K562 (cell line): ENCODE measurements at regions not wholly inside any gene's neighbourhood (a gene's known extent, or its start where the extent isn't known, plus 50 kb on each side); places are given as distances from the start of the nearest gene placed in this dataset.

Experiments used
- BHLHE40 ChIP-seq: IDR thresholded peaks from 2 replicates; pipeline ENCODE4 v1.6.1; 2011; ENCODE audit warnings: low read length, improper control_type of control experiment
- CBFA2T2 ChIP-seq: fragments of 450-650 bp; conservative IDR thresholded peaks from 2 replicates; pipeline ENCODE4 v1.6.1; 2017; ENCODE audit warnings: mild to moderate bottlenecking
- CBFA2T3 ChIP-seq: fragments of 450-650 bp; IDR thresholded peaks from 2 replicates; pipeline ENCODE4 v1.6.1; 2017
- DIDO1 ChIP-seq: fragments of 450-650 bp; IDR thresholded peaks from 2 replicates; pipeline ENCODE4 v1.6.1; 2016; ENCODE audit warnings: low read depth, missing biosample characterization, missing genetic modification characterization
- KLF10 ChIP-seq: fragments of 250-450 bp; sonication (Bioruptor Pico); IDR thresholded peaks from 2 replicates; pipeline ENCODE4 v1.6.1; 2021; ENCODE audit warnings: matching md5 sums
- MAZ ChIP-seq, 2 experiments: fragments of 450-650 bp in 1 of 2; sonication (generic) in 1 of 2; formaldehyde crosslinking; IDR thresholded peaks in 1 of 2; conservative IDR thresholded peaks in 1 of 2; 2 replicates each; pipeline versions ENCODE4 v1.4.0 to v1.5.0; 2020; ENCODE audit warnings: mild to moderate bottlenecking in 1 of 2, missing genetic modification reagents in 1 of 2
- PHF21A ChIP-seq: fragments of 450-650 bp; IDR thresholded peaks from 2 replicates; pipeline ENCODE4 v1.6.1; 2017; ENCODE audit warnings: low read depth, borderline replicate concordance
- TRIM24 ChIP-seq, 2 experiments: fragments of 450-650 bp; IDR thresholded peaks; 2 replicates each; pipeline ENCODE4 v1.6.1; 2016
- TF ChIP-seq, protein P1 (sequence below), 2 experiments: fragments of 450-650 bp in 1 of 2; sonication (generic) in 1 of 2; formaldehyde crosslinking in 1 of 2; IDR thresholded peaks; 2 replicates each; pipeline versions ENCODE4 v1.7.1 to v1.9.0; 2016 to 2022; ENCODE audit warnings: inconsistent platforms in 1 of 2, mild to moderate bottlenecking in 1 of 2, missing genetic modification reagents in 1 of 2
- TF ChIP-seq, protein P2 (sequence below): IDR thresholded peaks from 2 replicates; pipeline ENCODE4 v1.6.1; 2014; ENCODE audit warnings: antibody characterized with exemption
- TF ChIP-seq, protein P3 (sequence below), 2 experiments: IDR thresholded peaks; 2 replicates each; pipeline ENCODE4 v1.6.1; 2011; ENCODE audit warnings: borderline replicate concordance in 1 of 2, control low read depth in 1 of 2, low read depth in 1 of 2, low read length in 1 of 2, mild to moderate bottlenecking in 1 of 2, mixed read lengths in 1 of 2, moderate library complexity in 1 of 2; ENCODE audit not compliant: insufficient read depth in 1 of 2, insufficient read length in 1 of 2, poor library complexity in 1 of 2, severe bottlenecking in 1 of 2; ENCODE audit errors: extremely low read depth in 1 of 2
- TF ChIP-seq, protein P4 (sequence below): fragments of 450-650 bp; IDR thresholded peaks from 2 replicates; pipeline ENCODE4 v1.6.1; 2016; ENCODE audit warnings: antibody characterized with exemption

DNA sequence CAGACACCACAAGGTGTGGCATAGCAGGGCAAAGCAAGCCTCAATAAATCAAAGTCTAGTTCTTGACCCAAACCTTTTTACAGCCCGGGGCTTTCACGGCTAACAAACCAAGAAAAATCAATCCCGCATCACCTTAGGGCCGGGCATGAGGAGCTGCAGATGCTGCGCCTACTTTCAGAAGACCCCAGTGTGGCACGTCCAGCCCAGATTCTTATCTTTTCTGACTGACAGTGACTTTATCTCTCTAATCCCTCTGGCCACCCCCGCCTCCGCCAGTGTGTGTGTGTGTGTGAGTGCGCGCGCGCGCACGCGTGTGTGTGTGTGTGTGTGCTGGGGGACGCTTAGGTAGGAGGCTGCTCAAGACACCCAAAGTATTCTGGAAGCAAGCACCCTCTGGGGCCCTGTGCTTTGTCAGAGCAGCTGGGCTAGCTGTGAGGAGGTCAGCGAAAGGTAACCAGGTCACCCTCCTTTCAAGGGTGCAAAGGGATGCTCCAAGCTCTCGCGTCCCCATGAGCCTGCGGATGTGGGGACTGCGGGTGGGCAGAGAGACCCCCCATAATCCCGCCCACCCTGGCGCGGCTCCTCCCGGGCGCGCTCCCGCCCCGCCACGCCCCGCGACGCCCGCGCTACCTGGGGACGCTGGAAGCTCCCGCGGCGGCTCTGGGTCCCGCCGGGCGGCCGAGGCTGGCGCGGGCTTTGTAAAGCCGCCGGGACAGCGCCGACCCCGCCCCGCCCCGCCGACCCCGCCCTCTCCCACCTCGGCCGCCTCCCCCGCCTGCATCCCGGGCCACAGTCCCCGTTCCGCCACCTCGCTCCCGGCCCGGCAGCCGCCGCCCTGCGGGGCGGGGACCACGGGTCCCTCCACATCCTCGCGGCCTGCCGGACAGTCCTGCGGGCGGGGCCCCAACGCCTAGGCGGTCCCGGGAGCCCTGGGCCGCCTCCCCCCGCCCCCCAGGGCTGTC, 57.1 kb upstream of the RHOBTB1 start (continued):
- TF ChIP-seq, protein P1, sequence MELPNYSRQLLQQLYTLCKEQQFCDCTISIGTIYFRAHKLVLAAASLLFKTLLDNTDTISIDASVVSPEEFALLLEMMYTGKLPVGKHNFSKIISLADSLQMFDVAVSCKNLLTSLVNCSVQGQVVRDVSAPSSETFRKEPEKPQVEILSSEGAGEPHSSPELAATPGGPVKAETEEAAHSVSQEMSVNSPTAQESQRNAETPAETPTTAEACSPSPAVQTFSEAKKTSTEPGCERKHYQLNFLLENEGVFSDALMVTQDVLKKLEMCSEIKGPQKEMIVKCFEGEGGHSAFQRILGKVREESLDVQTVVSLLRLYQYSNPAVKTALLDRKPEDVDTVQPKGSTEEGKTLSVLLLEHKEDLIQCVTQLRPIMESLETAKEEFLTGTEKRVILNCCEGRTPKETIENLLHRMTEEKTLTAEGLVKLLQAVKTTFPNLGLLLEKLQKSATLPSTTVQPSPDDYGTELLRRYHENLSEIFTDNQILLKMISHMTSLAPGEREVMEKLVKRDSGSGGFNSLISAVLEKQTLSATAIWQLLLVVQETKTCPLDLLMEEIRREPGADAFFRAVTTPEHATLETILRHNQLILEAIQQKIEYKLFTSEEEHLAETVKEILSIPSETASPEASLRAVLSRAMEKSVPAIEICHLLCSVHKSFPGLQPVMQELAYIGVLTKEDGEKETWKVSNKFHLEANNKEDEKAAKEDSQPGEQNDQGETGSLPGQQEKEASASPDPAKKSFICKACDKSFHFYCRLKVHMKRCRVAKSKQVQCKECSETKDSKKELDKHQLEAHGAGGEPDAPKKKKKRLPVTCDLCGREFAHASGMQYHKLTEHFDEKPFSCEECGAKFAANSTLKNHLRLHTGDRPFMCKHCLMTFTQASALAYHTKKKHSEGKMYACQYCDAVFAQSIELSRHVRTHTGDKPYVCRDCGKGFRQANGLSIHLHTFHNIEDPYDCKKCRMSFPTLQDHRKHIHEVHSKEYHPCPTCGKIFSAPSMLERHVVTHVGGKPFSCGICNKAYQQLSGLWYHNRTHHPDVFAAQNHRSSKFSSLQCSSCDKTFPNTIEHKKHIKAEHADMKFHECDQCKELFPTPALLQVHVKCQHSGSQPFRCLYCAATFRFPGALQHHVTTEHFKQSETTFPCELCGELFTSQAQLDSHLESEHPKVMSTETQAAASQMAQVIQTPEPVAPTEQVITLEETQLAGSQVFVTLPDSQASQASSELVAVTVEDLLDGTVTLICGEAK (IDR thresholded peaks at IDR 0.05), result peak; percentile 15; the same call in 1 of the 2 replicates
- TF ChIP-seq, protein P1 (CRISPR knock-in tag; IDR thresholded peaks at IDR 0.05), result no peak
- TF ChIP-seq, protein P2, sequence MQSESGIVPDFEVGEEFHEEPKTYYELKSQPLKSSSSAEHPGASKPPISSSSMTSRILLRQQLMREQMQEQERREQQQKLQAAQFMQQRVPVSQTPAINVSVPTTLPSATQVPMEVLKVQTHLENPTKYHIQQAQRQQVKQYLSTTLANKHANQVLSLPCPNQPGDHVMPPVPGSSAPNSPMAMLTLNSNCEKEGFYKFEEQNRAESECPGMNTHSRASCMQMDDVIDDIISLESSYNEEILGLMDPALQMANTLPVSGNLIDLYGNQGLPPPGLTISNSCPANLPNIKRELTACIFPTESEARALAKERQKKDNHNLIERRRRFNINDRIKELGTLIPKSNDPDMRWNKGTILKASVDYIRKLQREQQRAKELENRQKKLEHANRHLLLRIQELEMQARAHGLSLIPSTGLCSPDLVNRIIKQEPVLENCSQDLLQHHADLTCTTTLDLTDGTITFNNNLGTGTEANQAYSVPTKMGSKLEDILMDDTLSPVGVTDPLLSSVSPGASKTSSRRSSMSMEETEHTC, result no peak
- TF ChIP-seq, protein P3, sequence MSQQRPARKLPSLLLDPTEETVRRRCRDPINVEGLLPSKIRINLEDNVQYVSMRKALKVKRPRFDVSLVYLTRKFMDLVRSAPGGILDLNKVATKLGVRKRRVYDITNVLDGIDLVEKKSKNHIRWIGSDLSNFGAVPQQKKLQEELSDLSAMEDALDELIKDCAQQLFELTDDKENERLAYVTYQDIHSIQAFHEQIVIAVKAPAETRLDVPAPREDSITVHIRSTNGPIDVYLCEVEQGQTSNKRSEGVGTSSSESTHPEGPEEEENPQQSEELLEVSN (IDR thresholded peaks at IDR 0.05; ENCODE audit: borderline replicate concordance in 1 of 2, extremely low read depth in 1 of 2, insufficient read depth in 1 of 2, insufficient read length in 1 of 2, low read depth in 1 of 2, low read length in 1 of 2, poor library complexity in 1 of 2, severe bottlenecking in 1 of 2), result peak in 1 of 2 experiments; percentile 44
- TF ChIP-seq BHLHE40, result 0 out of 2 replicates have a peak, but pooled peaks have one; percentile 41
- peak; percentile 43 for TF ChIP-seq CBFA2T3
- TF ChIP-seq MAZ (CRISPR knock-in tag; conservative IDR thresholded peaks at IDR 0.05 in 1 of 2, IDR thresholded peaks at IDR 0.05 in 1 of 2), result 0 out of 4 replicates have a peak, but pooled peaks of 1 of the 2 experiments have one; percentile 31
- TF ChIP-seq TRIM24 (IDR thresholded peaks at IDR 0.05), result 0 out of 4 replicates have a peak, but pooled peaks of 1 of the 2 experiments have one; percentile 15
- TF ChIP-seq KLF10, result no peak
- peak; percentile 2; the same call in 1 of the 2 replicates for TF ChIP-seq CBFA2T2
- peak; percentile 41; the same call in 1 of the 2 replicates for TF ChIP-seq PHF21A
- TF ChIP-seq DIDO1 (tag), result 0 out of 2 replicates have a peak, but pooled peaks have one; percentile 36
- TF ChIP-seq, protein P4, sequence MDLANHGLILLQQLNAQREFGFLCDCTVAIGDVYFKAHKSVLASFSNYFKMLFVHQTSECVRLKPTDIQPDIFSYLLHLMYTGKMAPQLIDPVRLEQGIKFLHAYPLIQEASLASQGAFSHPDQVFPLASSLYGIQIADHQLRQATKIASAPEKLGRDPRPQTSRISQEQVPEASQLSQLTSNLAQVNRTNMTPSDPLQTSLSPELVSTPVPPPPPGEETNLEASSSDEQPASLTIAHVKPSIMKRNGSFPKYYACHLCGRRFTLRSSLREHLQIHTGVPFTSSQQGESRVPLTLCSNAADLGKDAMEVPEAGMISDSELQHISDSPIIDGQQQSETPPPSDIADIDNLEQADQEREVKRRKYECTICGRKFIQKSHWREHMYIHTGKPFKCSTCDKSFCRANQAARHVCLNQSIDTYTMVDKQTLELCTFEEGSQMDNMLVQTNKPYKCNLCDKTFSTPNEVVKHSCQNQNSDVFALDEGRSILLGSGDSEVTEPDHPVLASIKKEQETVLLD, result peak; percentile 61; the same call in 1 of the 2 replicates
